CD8-positive, alpha-beta memory T cell (primary cell): ENCODE measurements at regions not wholly inside any gene's neighbourhood (a gene's known extent, or its start where the extent isn't known, plus 50 kb on each side); places are given as distances from the start of the nearest gene placed in this dataset.
"Not testable (repeated sequence)": the region's sequence is repeated elsewhere in the genome, so short reads cannot be mapped to it uniquely, and the experiment has no call there.

Experiments used
- CTCF ChIA-PET: fragments of 350-600 bp; sonication (Branson Sonifier 250); formaldehyde crosslinking; loops from one replicate; lab custom pipeline; 2021; ENCODE audit warnings: antibody characterized with exemption; lab: Charles Lee
- POLR2A ChIA-PET: fragments of 350-600 bp; sonication (Branson Sonifier 250); formaldehyde crosslinking; loops from one replicate; lab custom pipeline; 2021; ENCODE audit warnings: antibody characterized with exemption; lab: Charles Lee
- DNase-seq, 5 donors: peaks; one replicate each; pipeline versions ENCODE4 v3.0.0 to v3.0.0-alpha.2; 2020 to 2022; ENCODE audit warnings: mixed read lengths in 1 of 5
- H3K27ac ChIP-seq: one replicate; pipeline ENCODE4 v1.7.0; 2013; ENCODE audit warnings: low read depth, mild to moderate bottlenecking, low read length, moderate library complexity
- H3K27me3 ChIP-seq: 2 replicates; pipeline ENCODE4 v1.7.0; 2013; ENCODE audit warnings: low read length, mild to moderate bottlenecking; ENCODE audit not compliant: insufficient read depth, poor library complexity, severe bottlenecking
- H3K36me3 ChIP-seq: 2 replicates; pipeline ENCODE4 v1.7.0; 2013; ENCODE audit warnings: mild to moderate bottlenecking, low read length, moderate library complexity; ENCODE audit not compliant: insufficient read depth
- H3K4me1 ChIP-seq: 2 replicates; pipeline ENCODE4 v1.7.0; 2013; ENCODE audit warnings: mild to moderate bottlenecking, low read length, moderate library complexity; ENCODE audit not compliant: insufficient read depth
- H3K4me3 ChIP-seq: 2 replicates; pipeline ENCODE4 v1.7.0; 2013; ENCODE audit warnings: mild to moderate bottlenecking, low read length
- H3K9me3 ChIP-seq: 2 replicates; pipeline ENCODE4 v1.7.0; 2013; ENCODE audit warnings: mild to moderate bottlenecking, low read length
- H3K27ac Mint-ChIP-seq, 8 donors: one replicate each; pipeline ENCODE4 v1.8.0; 2020 to 2021; ENCODE audit warnings: mixed read lengths in 8 of 8, mild to moderate bottlenecking in 6 of 8, inconsistent platforms in 3 of 8, moderate library complexity in 3 of 8
- H3K27me3 Mint-ChIP-seq, 2 donors: one replicate each; pipeline ENCODE4 v1.8.0; 2020 to 2021; ENCODE audit warnings: mixed read lengths in 2 of 2, mild to moderate bottlenecking in 1 of 2, moderate library complexity in 1 of 2
- H3K36me3 Mint-ChIP-seq, 3 donors: one replicate each; pipeline ENCODE4 v1.8.0; 2020 to 2021; ENCODE audit warnings: mixed read lengths in 3 of 3, inconsistent platforms in 1 of 3, mild to moderate bottlenecking in 1 of 3
- H3K4me1 Mint-ChIP-seq, 3 donors: one replicate each; pipeline ENCODE4 v1.8.0; 2020 to 2021; ENCODE audit warnings: mixed read lengths in 3 of 3, inconsistent platforms in 1 of 3, mild to moderate bottlenecking in 1 of 3
- H3K4me3 Mint-ChIP-seq, 7 donors: one replicate each; pipeline ENCODE4 v1.8.0; 2020 to 2021; ENCODE audit warnings: mixed read lengths in 7 of 7, mild to moderate bottlenecking in 6 of 7, moderate library complexity in 4 of 7, inconsistent platforms in 2 of 7
- H3K9me3 Mint-ChIP-seq, 5 donors: one replicate each; pipeline ENCODE4 v1.8.0; 2020 to 2022; ENCODE audit warnings: mixed read lengths in 5 of 5, mild to moderate bottlenecking in 3 of 5, moderate library complexity in 2 of 5, inconsistent platforms in 1 of 5

- H3K27me3 ChIP-seq = no peaks in the 10 kb centered on the region
- Mint-ChIP-seq H3K9me3 (peaks cover 3 to 13% (median 9%) of the 10 kb centered on the region in 5 donors), H3K4me3 (no peak overlapping the region), H3K36me3 (no peaks in the 10 kb centered on the region), H3K27me3 (peaks cover 0 to 1% of the 10 kb centered on the region in 2 donors), H3K27ac (no peak overlapping the region), H3K4me1 (no peaks in the 10 kb centered on the region)
- no peaks in the 10 kb centered on the region for H3K36me3 ChIP-seq
- H3K4me3 ChIP-seq = no peak overlapping the region
- no peaks in the 10 kb centered on the region for H3K9me3 ChIP-seq
- DNase-seq = no peak
- H3K4me1 ChIP-seq = no peaks in the 10 kb centered on the region
- POLR2A ChIA-PET = no interaction called here
- CTCF ChIA-PET = no interaction called here
- H3K27ac ChIP-seq = no peak overlapping the region
These were observed 364.2 kb upstream of the CNTN3 start for GRCh38 chr3:74978684-74979083.

GRCh38 chr3:74985028-74985904 is 370.8 kb upstream of the CNTN3 start:
- H3K4me1 ChIP-seq, H3K27ac Mint-ChIP-seq, H3K27ac ChIP-seq, POLR2A ChIA-PET, H3K36me3 ChIP-seq, H3K4me1 Mint-ChIP-seq, H3K4me3 ChIP-seq, H3K27me3 Mint-ChIP-seq, DNase-seq, H3K27me3 ChIP-seq, H3K9me3 ChIP-seq, H3K4me3 Mint-ChIP-seq, H3K36me3 Mint-ChIP-seq, CTCF ChIA-PET: not testable (repeated sequence)
- H3K9me3 Mint-ChIP-seq = peaks cover 0 to 11% (median 6%) of the 10 kb centered on the region in 5 donors

- Histone ChIP-seq H3K9me3 (no peaks in the 10 kb centered on the region), H3K36me3 (no peaks in the 10 kb centered on the region), H3K27me3 (no peaks in the 10 kb centered on the region), H3K4me3 (no peak overlapping the region), H3K4me1 (no peaks in the 10 kb centered on the region), H3K27ac (no peak overlapping the region)
- H3K4me3 Mint-ChIP-seq = no peak overlapping the region
- H3K9me3 Mint-ChIP-seq = peaks cover 5 to 13% (median 10%) of the 10 kb centered on the region in 5 donors
- DNase-seq = no peak
- no peak overlapping the region for H3K27ac Mint-ChIP-seq
- no peaks in the 10 kb centered on the region for H3K4me1 Mint-ChIP-seq
- ChIA-PET CTCF (no interaction called here), POLR2A (no interaction called here)
- H3K36me3 Mint-ChIP-seq = no peaks in the 10 kb centered on the region
- H3K27me3 Mint-ChIP-seq = no peaks in the 10 kb centered on the region
These were observed 373.6 kb upstream of the CNTN3 start for GRCh38 chr3:74988095-74988494.

- Histone ChIP-seq H3K4me3 (no peak overlapping the region), H3K27ac (no peak overlapping the region), H3K27me3 (no peaks in the 10 kb centered on the region), H3K9me3 (no peaks in the 10 kb centered on the region), H3K36me3 (no peaks in the 10 kb centered on the region), H3K4me1 (no peaks in the 10 kb centered on the region)
- Mint-ChIP-seq H3K27ac (no peak overlapping the region), H3K9me3 (peaks cover 1 to 26% (median 10%) of the 10 kb centered on the region in 5 donors), H3K4me3 (no peak overlapping the region), H3K36me3 (no peaks in the 10 kb centered on the region), H3K4me1 (no peaks in the 10 kb centered on the region), H3K27me3 (no peaks in the 10 kb centered on the region)
- POLR2A ChIA-PET = no interaction called here
- CTCF ChIA-PET = no interaction called here
- DNase-seq = no peak
These were observed 378.4 kb upstream of the CNTN3 start for GRCh38 chr3:74992898-74993297.

- Histone ChIP-seq H3K4me1 (no peaks in the 10 kb centered on the region), H3K27ac (no peak overlapping the region), H3K4me3 (no peak overlapping the region), H3K9me3 (no peaks in the 10 kb centered on the region), H3K36me3 (no peaks in the 10 kb centered on the region), H3K27me3 (no peaks in the 10 kb centered on the region)
- Mint-ChIP-seq H3K27ac (no peak overlapping the region), H3K36me3 (no peaks in the 10 kb centered on the region), H3K27me3 (no peaks in the 10 kb centered on the region), H3K9me3 (peaks cover 3 to 19% (median 12%) of the 10 kb centered on the region in 5 donors), H3K4me3 (no peak overlapping the region), H3K4me1 (no peaks in the 10 kb centered on the region)
- CTCF ChIA-PET = no interaction called here
- DNase-seq = no peak
- POLR2A ChIA-PET = no interaction called here
These were observed 386.9 kb upstream of the CNTN3 start for GRCh38 chr3:75001330-75001729.

GRCh38 chr3:75012791-75013331 is 398.4 kb upstream of the CNTN3 start:
- CTCF ChIA-PET = no interaction called here
- no peak overlapping the region for H3K27ac Mint-ChIP-seq

GRCh38 chr3:75014008-75014407 is 399.5 kb upstream of the CNTN3 start:
- H3K36me3 ChIP-seq = no peaks in the 10 kb centered on the region
- ChIA-PET POLR2A (no interaction called here), CTCF (no interaction called here)
- H3K27ac ChIP-seq = no peak overlapping the region
- no peaks in the 10 kb centered on the region for H3K27me3 ChIP-seq
- no peaks in the 10 kb centered on the region for H3K9me3 ChIP-seq
- no peak overlapping the region for H3K4me3 ChIP-seq
- H3K4me3 Mint-ChIP-seq = no peak overlapping the region
- no peak overlapping the region for H3K27ac Mint-ChIP-seq
- H3K4me1 ChIP-seq = no peaks in the 10 kb centered on the region
- H3K27me3 Mint-ChIP-seq = no peaks in the 10 kb centered on the region
- DNase-seq = no peak
- H3K36me3 Mint-ChIP-seq = peaks cover 0 to 1% (median 0%) of the 10 kb centered on the region in 3 donors
- H3K4me1 Mint-ChIP-seq = no peaks in the 10 kb centered on the region
- peaks cover 3 to 30% (median 5%) of the 10 kb centered on the region in 5 donors for H3K9me3 Mint-ChIP-seq

More at GRCh38 chr3:75012791-75013331, 398.4 kb upstream of the CNTN3 start:
- Histone ChIP-seq H3K27me3 (no peaks in the 10 kb centered on the region), H3K27ac (no peak overlapping the region), H3K4me1 (no peaks in the 10 kb centered on the region), H3K36me3 (no peaks in the 10 kb centered on the region), H3K4me3 (no peak overlapping the region), H3K9me3 (no peaks in the 10 kb centered on the region)
- Mint-ChIP-seq H3K4me1 (no peaks in the 10 kb centered on the region), H3K4me3 (no peak overlapping the region), H3K36me3 (peaks cover 0 to 1% (median 0%) of the 10 kb centered on the region in 3 donors), H3K9me3 (peaks cover 3 to 23% (median 5%) of the 10 kb centered on the region in 5 donors), H3K27me3 (no peaks in the 10 kb centered on the region)
- DNase-seq = no peak
- POLR2A ChIA-PET = no interaction called here

GRCh38 chr3:75015280-75015679 is 400.8 kb upstream of the CNTN3 start:
- Mint-ChIP-seq H3K4me3 (no peak overlapping the region), H3K36me3 (peaks cover 0 to 1% (median 0%) of the 10 kb centered on the region in 3 donors), H3K9me3 (peaks cover 0 to 25% (median 5%) of the 10 kb centered on the region in 5 donors), H3K27me3 (no peaks in the 10 kb centered on the region), H3K4me1 (no peaks in the 10 kb centered on the region), H3K27ac (no peak overlapping the region)
- CTCF ChIA-PET = no interaction called here
- H3K27me3 ChIP-seq = no peaks in the 10 kb centered on the region
- no peak for DNase-seq
- H3K36me3 ChIP-seq = no peaks in the 10 kb centered on the region
- no peak overlapping the region for H3K27ac ChIP-seq
- POLR2A ChIA-PET = no interaction called here
- no peak overlapping the region for H3K4me3 ChIP-seq
- no peaks in the 10 kb centered on the region for H3K4me1 ChIP-seq
- H3K9me3 ChIP-seq = no peaks in the 10 kb centered on the region
